Effector CD8-positive, alpha-beta T cell (primary cell): ENCODE measurements at regions not wholly inside any gene's neighbourhood (a gene's known extent, or its start where the extent isn't known, plus 50 kb on each side); places are given as distances from the start of the nearest gene placed in this dataset.

Source experiments
- DNase-seq: peaks from one replicate; lab custom pipeline; 2025; lab: John Stamatoyannopoulos, UW

GRCh38 chr3:102083473-102083872 lies 234.2 kb downstream of the NFKBIZ start:
- DNase-seq: no peak

- no peak for DNase-seq
Measured at GRCh38 chr3:102084006-102084405, 234.7 kb downstream of the NFKBIZ start.

DNA sequence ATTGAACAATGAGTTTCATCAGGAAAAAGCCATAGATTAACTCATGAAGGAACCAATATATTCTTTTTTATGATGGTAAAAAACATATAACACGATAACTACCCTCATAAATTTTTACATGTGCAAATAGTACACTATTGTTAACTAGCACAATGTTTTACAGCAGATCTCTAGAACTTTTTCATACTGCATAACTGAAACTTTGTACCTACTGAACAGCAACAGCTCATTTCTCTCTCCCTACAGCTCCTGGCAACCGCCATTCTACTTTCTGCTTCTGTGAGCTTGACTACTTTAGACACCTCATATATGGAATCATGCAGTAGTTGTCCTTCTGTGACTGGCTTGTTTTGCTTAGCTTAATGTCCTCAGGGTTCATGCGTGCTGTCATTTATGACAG lies 235.4 kb downstream of the NFKBIZ start:
- DNase-seq: no peak

DNA sequence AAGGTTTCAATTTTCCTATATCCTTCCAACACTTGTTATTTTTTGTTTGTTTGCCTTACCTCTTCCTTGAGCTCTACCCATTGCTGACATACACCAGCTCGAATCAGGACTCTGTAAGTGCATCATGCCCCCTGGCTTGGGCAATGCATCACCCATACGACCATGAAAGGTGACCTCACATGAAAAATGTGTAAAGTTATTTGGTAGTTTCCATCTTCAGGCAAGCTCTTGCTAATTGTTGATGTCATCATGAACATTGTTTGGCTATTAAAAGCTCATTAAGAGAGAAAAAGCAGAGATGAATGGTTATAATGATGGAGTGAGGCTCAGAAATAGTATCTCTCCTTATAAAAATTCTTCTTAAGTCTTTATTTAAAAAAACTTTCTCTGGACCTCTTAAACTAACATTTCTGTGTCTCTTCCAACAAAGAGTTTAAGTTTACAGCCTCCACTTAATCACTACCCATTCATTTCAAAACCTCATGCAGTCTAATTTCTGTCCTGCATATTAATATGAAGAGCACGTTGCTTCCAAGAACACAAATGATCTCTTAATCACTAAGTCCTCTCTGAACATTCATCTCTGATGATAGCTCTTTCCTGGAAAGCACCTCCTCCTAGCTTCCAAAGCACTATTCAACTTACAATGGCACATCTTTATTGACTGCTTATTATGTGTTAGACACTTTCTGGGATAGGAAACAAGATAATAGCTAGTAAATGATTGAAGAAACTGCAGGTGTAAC lies 236.3 kb downstream of the NFKBIZ start:
- no peak for DNase-seq

- DNase-seq: no peak
Measured at GRCh38 chr3:102087236-102087635, 237.9 kb downstream of the NFKBIZ start.

DNA sequence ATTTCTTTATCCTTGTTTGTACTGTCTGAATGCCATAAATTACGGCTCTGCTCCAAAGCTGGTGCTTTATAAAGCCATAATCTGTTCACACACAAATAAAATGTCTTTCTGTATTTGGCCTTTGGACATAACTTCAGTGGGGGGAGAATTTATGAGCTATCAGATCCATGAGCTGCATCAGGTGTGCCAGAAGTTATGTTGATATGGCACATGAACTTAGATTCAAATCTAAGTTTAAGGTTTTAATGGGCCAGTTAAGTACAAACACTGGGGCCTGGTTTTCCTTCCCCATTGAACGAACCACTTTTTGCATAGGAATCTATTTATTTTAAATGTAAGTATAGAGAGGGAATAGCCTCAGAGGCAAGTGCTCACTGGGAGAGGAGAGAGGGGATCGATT lies 239.9 kb downstream of the NFKBIZ start:
- no peak for DNase-seq

DNA sequence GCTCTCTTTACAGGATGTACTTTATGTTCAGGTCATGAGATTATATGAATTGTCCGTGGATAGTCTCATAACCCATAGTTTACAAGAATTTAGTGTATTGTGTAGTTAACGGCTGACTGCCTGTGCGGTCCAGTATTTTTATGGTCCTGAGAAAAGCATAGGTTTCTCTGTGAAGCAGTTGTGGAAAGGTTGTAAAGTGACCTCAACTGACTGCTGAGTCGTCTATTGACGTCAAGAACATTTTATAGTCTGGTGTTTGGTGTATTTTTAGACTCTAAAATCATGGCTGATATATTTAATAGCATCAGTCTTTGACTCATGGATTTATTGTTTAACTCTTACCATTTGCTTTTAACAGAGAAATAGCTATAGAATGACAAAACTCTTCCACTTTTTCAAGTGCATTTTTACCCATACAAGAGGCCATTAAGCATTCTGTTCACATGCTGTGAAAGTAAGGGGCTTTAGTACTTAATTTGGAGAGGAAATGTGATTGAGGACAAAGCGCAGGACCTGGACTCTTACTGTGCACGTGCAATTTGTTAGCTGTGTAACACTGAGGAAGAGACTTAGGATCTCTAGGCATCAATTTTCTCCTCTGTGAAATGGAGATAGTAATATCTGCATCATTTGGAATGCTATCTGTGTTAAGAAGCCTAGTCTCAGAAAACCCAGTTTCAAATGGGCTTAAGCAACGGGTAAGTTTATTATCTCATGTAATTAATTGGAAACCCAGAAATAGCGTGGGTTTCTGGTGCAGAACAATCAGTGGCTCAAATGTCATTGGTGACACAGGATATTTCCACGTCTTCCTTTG lies 240.8 kb downstream of the NFKBIZ start:
- DNase-seq: no peak

GRCh38 chr3:102090721-102091045 lies 241.4 kb downstream of the NFKBIZ start:
- no peak for DNase-seq

- no peak for DNase-seq
Measured at GRCh38 chr3:102091358-102091757, 242.0 kb downstream of the NFKBIZ start.

GRCh38 chr3:102092617-102093466 lies 243.5 kb downstream of the NFKBIZ start:
- no peak for DNase-seq

DNA sequence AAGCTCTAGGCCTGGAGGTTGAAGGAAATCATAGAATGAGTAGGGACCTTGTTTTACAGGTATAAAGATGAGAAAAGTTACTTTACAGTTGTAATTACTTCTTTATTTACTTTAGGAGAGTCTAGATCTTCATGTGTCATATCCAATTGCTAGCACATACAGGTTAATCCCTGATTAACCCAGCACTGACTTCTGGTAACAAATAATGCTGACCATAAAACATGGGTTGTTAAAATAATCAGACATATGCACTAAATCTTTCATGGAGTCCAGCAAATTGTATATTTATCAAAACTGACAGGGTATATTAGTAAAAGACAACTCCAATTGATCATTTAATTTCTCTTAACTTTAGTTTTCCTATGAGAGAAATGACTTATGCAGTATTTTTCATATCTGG lies 245.2 kb downstream of the NFKBIZ start:
- no peak for DNase-seq

- no peak for DNase-seq
Measured at GRCh38 chr3:102095383-102095782, 246.1 kb downstream of the NFKBIZ start.

GRCh38 chr3:102096066-102096465 lies 246.8 kb downstream of the NFKBIZ start:
- DNase-seq: no peak

DNA sequence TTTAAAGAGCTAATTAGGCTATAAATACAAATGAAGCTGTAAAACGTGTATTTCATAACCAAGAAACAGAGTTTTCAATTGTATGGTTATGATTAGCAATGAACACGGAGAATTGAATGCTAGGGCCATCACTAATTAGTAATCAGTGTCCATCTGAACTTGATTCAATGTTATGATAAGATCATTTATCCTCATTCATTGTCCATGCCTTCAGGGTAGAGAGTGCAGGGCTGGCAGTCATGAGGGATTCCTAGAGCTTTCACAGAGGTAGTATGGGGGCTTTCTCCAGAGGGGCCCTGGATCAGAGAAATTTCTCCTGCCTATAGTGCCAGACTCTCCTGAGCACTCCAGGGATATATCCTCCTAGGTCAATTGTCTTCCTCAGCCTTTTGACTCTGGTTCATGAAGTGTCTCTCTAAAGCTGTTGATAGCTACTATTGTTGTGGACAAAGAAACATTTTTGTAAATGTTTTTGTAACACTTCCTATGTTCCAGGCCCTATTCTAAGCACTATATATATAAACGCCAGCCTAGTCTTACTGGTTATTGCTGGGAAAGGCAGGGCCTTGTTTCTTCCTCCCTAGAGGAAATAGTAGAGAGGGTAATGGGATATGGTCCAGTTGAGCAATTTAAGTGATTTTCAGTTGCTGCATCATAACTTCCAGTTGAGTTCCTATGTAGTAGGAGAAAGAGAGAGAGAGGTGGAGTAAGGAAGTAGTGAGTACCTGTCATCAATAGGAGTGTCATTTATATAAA lies 249.0 kb downstream of the NFKBIZ start:
- no peak for DNase-seq

- DNase-seq: no peak
Measured at GRCh38 chr3:102099913-102100312, 250.6 kb downstream of the NFKBIZ start.

DNA sequence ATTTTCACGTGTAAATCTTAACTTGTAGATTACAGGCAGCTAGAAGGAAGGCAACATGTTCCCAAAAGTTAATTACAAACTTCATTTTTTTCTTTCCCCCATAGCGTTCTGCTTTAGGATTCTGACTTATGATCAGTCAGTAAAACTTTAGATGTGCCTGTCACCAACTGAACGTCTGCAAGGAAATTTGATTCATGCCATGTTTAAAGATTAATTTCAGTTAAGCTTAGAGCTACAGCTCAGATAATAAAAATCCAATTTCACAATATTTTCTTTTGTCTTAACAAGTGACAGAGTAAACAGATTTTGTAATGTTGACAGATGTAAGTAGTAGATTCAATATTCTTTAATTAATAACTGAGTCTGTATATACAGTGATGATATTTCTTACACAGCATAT lies 253.1 kb downstream of the NFKBIZ start:
- no peak for DNase-seq

DNA sequence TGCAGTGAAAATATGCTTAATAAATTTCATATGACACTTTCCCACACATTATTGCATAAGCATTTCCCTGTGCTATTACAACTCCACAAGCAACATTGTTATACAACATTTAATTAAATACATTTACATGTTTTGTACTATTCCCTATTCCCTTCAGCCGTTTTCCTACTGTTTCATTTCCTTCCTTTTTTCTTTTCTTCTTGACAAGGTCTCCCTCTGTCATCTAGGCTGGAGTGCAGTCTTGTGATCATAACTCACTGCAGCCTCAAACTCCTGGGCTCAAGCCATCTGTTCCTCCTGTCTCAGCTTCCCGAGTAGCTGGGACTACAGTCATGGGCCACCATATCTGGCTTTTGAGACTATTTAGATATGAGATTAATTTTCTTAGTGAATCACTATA lies 254.7 kb downstream of the NFKBIZ start:
- DNase-seq: no peak

DNA sequence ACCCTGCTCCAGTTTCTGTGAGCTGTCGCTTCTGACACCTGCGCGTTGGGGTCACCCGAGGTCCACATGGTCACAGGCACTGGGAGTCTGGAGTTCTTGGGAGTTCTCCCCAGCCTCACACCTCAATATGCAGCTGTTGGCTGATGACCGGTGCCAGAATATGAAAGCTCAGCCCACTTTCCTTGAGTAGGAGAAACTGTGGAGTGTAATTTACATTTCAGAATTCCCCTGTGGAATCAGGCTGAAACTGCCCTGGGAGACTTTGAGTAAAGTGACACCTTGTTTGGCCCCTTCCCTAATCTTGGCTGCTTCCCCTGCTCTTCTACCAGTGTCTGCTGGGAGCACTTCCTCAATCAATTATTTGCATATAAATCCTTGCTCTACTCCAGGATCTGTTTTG lies 255.9 kb downstream of the NFKBIZ start:
- no peak for DNase-seq

GRCh38 chr3:102106416-102107097 lies 257.2 kb downstream of the NFKBIZ start:
- no peak for DNase-seq

GRCh38 chr3:102112704-102113230 lies 263.5 kb downstream of the NFKBIZ start:
- no peak for DNase-seq

GRCh38 chr3:102113421-102114041 lies 264.2 kb downstream of the NFKBIZ start:
- no peak for DNase-seq
